Calu3 (cell line): ENCODE measurements at regions not wholly inside any gene's neighbourhood (a gene's known extent, or its start where the extent isn't known, plus 50 kb on each side); places are given as distances from the start of the nearest gene placed in this dataset.

Source experiments
- BruUV-seq: library from RNA; stranded (reverse); fragments of 400-500 nt; replicated peaks from 2 replicates; lab custom pipeline; 2021; lab: Mats Ljungman, UMichigan
- CTCF ChIA-PET: fragments of 300-600 bp; sonication (Branson Sonifier 250); formaldehyde crosslinking; loops from one replicate; lab custom pipeline; 2022; ENCODE audit warnings: antibody characterized with exemption; lab: Charles Lee
- DNase-seq: peaks from one replicate; pipeline ENCODE4 v3.0.0; 2022
- H3K27ac Mint-ChIP-seq: one replicate; pipeline ENCODE4 v1.8.0; 2022; ENCODE audit warnings: mixed read lengths; ENCODE audit not compliant: unreplicated experiment
- H3K27me3 Mint-ChIP-seq: one replicate; pipeline ENCODE4 v1.8.0; 2022; ENCODE audit warnings: mixed read lengths; ENCODE audit not compliant: unreplicated experiment
- H3K36me3 Mint-ChIP-seq: one replicate; pipeline ENCODE4 v1.8.0; 2022; ENCODE audit warnings: mild to moderate bottlenecking, moderate library complexity, mixed read lengths; ENCODE audit not compliant: insufficient read depth, unreplicated experiment
- H3K4me1 Mint-ChIP-seq: one replicate; pipeline ENCODE4 v1.8.0; 2022; ENCODE audit warnings: mild to moderate bottlenecking, low read depth, mixed read lengths; ENCODE audit not compliant: unreplicated experiment
- H3K4me3 Mint-ChIP-seq: one replicate; pipeline ENCODE4 v1.8.0; 2022; ENCODE audit warnings: mild to moderate bottlenecking, low read depth, moderate library complexity, mixed read lengths; ENCODE audit not compliant: unreplicated experiment
- H3K9me3 Mint-ChIP-seq: one replicate; pipeline ENCODE4 v1.8.0; 2022; ENCODE audit warnings: low read depth, mixed read lengths; ENCODE audit not compliant: unreplicated experiment
- intact Hi-C: fragments of 100-400 bp; cut with micrococcal nuclease; formaldehyde crosslinking; loops from one replicate; pipeline ENCODE4 v1.10.0; 2022; ENCODE audit not compliant: unreplicated experiment
- TF ChIP-seq, protein P1 (sequence below): fragments of 200-600 bp; IDR thresholded peaks from one replicate; pipeline ENCODE4 v1.8.0; 2022; ENCODE audit warnings: antibody characterized with exemption; ENCODE audit not compliant: unreplicated experiment

DNA sequence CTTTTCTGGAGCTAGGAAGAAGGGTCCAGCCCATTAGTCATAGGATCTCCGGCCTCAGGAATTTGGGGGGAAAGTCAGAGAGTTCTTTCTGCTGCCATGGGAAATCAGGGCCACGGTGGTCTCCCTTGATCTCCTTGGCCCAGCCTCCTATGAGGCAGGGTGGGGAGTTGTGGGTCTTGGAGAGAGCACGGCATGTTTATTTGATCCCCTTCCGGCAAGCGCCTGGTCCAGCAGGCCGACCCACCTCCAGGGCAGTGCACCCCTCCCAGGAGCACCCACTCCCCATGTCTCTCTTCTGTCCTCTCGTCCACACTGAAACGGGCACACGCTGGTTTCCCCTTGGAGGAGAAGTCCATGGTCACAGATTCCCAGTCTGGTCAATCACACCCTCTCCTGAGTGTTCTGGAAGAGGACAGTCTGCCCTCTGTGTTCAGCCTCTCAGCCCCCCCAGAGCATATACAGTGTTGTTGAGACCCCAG, 464.6 kb upstream of the HS6ST1 start:
- no peak for DNase-seq
- Mint-ChIP-seq H3K27ac (no peak overlapping the region), H3K36me3 (no peaks in the 10 kb centered on the region), H3K27me3 (peaks cover 14% of the 10 kb centered on the region), H3K4me1 (no peaks in the 10 kb centered on the region), H3K4me3 (no peak overlapping the region), H3K9me3 (peaks cover 1% of the 10 kb centered on the region)
- TF ChIP-seq, protein P1, sequence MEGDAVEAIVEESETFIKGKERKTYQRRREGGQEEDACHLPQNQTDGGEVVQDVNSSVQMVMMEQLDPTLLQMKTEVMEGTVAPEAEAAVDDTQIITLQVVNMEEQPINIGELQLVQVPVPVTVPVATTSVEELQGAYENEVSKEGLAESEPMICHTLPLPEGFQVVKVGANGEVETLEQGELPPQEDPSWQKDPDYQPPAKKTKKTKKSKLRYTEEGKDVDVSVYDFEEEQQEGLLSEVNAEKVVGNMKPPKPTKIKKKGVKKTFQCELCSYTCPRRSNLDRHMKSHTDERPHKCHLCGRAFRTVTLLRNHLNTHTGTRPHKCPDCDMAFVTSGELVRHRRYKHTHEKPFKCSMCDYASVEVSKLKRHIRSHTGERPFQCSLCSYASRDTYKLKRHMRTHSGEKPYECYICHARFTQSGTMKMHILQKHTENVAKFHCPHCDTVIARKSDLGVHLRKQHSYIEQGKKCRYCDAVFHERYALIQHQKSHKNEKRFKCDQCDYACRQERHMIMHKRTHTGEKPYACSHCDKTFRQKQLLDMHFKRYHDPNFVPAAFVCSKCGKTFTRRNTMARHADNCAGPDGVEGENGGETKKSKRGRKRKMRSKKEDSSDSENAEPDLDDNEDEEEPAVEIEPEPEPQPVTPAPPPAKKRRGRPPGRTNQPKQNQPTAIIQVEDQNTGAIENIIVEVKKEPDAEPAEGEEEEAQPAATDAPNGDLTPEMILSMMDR: no peak
- BruUV-seq: no TSS peak
- CTCF ChIA-PET: no interaction called here
- intact Hi-C loops: no loop called here

DNA sequence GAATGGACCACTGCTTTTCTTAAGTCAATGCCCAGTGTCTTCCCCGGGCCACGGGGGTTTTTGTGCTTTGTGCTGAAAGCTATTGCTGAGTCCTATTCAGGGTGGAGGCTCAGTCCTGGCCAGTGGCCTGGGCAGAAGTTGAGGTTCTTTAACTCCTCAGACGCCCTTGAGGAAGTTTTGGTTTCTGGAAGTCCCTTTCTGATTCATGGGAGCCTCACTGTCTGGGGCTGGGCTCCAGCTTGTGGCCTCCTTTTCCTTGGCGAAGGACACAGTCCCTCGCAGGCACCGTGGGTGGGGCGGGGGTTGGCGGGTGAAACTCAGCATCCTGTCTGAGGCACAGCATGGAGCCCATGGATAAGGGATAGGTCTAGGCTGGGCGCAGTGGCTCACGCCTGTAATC, 465.2 kb upstream of the HS6ST1 start:
- intact Hi-C loops: no loop called here
- DNase-seq: no peak
- H3K27me3 Mint-ChIP-seq: peaks cover 14% of the 10 kb centered on the region
- H3K9me3 Mint-ChIP-seq: peaks cover 7% of the 10 kb centered on the region
- BruUV-seq: no TSS peak
- no peaks in the 10 kb centered on the region for H3K36me3 Mint-ChIP-seq
- no peak overlapping the region for H3K4me3 Mint-ChIP-seq
- CTCF ChIA-PET: no interaction called here
- H3K27ac Mint-ChIP-seq: no peak overlapping the region
- TF ChIP-seq, protein P1: no peak
- no peaks in the 10 kb centered on the region for H3K4me1 Mint-ChIP-seq

DNA sequence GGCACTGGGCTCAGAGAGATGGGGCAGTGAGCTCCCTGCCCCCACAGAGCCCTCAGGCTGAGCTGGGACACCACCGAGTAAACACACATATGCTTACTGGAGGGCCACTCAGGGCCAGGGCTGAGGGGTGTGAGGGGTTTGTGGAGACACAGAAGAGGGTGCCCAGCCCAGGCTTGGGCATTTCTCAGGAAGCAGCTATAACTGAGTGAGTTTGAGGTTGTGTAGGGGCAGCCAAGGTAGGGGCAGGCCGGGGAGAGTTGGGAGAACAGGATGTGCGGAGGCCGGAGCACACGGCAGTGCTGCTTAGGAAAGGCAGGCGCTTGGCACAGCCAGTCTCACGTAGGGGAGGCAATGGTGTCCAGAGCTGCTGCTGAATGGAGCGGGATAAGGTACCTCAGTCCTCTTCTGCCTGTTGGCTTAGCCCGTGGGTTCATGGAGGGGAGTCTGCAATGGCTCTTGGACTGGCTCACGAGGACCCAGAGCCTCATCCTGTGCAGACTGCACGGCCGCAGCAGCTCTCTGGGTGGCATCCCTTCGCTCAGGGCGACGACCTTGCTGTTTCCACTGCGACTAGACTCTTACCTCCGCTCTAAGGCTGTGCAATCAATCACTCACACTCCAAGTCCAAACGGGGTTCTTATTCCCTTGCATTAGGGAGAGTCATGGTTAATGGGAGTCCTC, 466.1 kb upstream of the HS6ST1 start:
- no peaks in the 10 kb centered on the region for H3K36me3 Mint-ChIP-seq
- BruUV-seq: no TSS peak
- no peaks in the 10 kb centered on the region for H3K4me1 Mint-ChIP-seq
- no peak overlapping the region for H3K4me3 Mint-ChIP-seq
- peaks cover 14% of the 10 kb centered on the region for H3K27me3 Mint-ChIP-seq
- no peak overlapping the region for H3K27ac Mint-ChIP-seq
- TF ChIP-seq, protein P1: no peak
- CTCF ChIA-PET: no interaction called here
- DNase-seq: no peak
- H3K9me3 Mint-ChIP-seq: peaks cover 7% of the 10 kb centered on the region
- intact Hi-C loops: no loop called here

DNA sequence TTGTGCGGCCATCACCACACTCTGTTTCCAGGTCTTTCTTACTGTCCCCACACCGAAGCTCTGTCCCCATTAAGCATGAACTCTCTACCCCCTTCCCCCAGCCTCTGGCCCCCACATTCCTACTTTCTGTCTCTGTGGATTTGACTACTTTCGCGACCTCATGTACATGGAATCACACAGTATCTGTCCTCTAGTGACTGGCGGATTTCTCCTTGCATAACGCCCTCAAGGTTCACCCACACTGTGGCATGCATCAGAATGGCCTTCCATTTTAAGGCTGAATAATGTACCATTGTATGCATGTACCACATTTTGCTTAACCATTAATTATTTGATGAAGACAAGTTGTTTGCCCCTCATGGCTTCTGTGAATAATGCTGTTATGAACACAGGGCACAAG, 467.6 kb upstream of the HS6ST1 start:
- CTCF ChIA-PET: no interaction called here
- H3K27me3 Mint-ChIP-seq: peaks cover 14% of the 10 kb centered on the region
- TF ChIP-seq, protein P1: no peak
- peaks cover 7% of the 10 kb centered on the region for H3K9me3 Mint-ChIP-seq
- no TSS peak for BruUV-seq
- no peak overlapping the region for H3K4me3 Mint-ChIP-seq
- intact Hi-C loops: no loop called here
- H3K36me3 Mint-ChIP-seq: no peaks in the 10 kb centered on the region
- no peaks in the 10 kb centered on the region for H3K4me1 Mint-ChIP-seq
- no peak for DNase-seq
- H3K27ac Mint-ChIP-seq: no peak overlapping the region
